HG03520 (cell line): ENCODE measurements at regions not wholly inside any gene's neighbourhood (a gene's known extent, or its start where the extent isn't known, plus 50 kb on each side); places are given as distances from the start of the nearest gene placed in this dataset.

ENCODE experiments used
- ATAC-seq: cut with Tn5 transposase; IDR thresholded peaks from one replicate; pipeline ENCODE4 v1.9.1; 2021; ENCODE audit warnings: mild to moderate bottlenecking, moderate library complexity; ENCODE audit not compliant: unreplicated experiment

DNA sequence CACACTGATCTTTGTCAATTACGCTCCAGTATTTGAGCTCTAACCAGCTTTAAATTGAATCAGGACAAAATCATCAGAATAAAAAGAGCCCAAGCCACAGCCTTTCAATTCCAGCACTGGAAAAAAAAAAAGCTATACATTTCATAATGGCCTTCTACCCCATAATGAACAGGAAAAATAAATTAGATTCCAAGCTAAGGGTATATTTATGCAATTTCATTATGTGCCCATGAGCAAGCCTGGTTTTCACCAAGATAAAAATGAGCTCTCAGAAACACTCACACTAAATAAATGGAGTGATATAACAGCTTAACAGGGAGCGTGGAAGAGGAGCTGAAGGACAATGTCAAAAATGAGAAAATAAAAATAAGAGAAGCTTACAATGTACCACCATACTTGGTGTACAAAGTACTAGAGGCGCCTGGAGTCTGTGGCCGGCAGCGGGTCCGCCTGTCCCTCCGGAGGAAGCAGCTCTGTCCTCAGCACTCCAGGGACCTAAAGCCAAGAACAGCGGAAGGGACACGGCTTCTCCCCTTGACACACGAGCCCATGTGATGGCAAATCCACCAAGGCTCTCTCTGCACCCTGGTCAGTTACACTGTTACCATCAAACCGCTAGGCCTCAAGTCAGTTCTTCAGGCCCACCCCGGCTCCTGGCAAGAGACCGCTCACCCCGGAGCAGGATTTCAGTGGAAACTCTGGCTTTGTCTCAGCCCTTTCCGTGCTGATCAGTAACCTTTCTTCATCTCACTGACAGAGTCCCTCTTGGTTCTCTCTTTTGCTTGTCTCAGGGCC is 69.6 kb downstream of the RBFOX3 start:
- no peak for ATAC-seq

DNA sequence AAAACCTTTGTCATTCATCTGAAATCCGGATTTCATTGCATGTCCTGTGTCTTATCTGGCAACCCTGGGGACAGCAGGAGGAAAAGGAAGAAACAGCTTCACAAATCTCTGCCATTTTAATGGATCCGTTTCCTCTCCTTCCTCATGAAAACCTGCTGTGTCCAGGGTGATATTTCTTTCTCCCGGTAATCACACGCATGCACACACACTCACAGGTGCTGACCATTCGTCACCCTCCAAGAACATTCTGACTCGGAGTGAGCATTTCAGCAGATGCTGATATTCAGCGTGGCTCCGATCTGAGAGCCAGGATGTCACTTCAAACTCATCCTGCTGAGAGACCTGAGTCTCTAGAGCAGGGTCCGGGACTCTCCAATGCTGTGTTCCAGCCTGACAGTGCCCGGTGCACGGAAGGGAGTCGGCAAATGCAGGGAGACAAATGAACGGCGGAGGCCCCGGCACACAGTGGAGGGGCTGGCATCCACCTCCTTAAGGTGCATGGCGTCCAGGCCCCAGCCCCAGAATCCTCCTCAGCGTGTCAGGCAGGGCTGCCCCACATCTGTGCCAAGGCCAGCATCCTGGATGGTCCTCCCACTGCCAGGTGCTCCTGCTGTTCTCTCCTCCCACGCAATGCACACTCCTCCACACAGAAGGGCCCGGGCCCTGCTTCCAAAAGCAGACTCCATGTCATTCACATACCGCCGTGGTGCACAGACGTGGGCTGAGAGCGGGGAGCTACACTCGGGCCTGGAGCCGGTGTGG is 70.7 kb downstream of the RBFOX3 start:
- ATAC-seq = no peak

DNA sequence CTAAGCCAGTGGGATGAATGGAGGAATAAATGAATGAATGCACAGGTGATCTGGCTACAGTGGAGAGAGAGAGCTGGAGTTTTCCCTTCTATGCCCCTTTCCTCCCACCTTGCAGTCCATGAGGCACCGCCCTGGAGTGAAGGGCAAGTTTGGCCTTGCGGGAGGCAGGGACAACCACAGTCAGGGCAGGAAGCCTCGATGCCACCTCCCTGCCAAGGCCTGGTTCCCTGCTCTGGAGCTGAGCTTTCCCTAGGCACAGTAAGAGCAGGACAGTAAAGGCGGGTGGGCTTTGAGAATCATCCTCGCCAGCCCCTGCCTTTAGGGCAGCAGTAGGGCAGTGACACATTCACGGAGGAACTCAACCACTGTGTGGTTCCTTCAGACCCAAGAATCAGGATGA is 72.6 kb downstream of the RBFOX3 start:
- ATAC-seq = no peak

DNA sequence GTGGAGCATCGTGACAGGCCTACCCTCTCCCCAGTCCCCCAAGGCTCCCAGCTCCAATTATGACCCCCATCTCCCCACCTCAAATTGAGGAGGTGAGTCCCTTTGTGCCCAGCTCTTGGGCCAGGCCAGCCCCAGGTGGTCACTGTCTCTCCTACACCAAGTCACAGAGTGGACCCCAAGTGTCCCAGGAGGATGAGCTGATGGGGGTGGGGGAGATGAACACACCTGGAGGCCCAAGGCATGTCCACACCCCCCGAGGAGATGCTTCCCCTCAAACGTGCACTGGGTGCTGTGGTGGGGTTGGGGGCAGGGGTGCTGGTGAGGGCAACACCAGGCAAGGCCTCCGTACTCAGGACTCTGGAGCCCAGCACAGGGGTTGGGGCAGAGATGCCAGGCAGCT is 73.2 kb downstream of the RBFOX3 start:
- ATAC-seq = no peak

- no peak for ATAC-seq
Measured at GRCh38 chr17:79537061-79537460, 73.8 kb downstream of the RBFOX3 start.

DNA sequence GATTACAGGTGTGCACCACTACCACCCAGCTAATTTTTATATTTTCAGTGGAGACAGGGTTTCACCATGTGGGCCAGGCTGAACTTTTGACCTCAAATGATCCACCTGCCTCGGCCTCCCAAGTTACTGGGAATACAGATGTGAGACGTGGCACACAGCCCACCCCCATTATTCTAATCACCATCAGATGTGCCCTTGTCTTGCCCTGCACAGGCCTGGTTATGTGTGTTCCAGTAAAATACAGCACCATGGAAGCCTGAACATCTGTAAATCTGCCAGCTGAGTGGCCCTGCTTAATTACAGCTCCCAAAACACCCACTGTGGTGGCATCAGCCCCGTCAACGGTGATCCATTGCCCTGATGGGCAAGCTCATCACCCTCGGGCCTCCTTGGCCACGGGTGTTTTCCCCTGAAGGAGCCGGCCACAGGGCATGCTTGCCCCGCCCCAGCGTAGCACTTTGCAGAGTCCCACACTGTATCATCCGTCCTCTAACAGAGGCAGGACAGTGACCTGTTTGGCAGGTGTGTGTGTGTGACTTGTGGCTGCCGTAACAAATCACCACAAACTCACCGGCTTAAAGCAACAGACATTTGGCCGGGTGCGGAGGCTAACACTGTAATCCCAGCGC is 74.5 kb downstream of the RBFOX3 start:
- ATAC-seq = no peak

DNA sequence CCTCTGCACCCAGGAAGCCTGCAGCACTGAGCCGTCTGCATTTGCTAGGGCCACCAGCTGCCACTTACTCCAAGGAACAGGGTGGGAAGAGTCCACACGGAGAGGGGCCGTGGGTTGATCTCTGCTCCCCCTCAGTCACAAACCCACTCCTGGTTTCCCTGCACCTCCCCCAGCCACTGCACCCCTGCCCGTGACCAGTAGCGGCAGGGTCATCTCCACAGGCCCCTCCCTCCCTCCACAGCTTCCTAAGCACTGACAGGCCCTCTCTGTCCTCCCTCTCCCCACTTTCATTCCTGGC is 75.2 kb downstream of the RBFOX3 start:
- no peak for ATAC-seq

GRCh38 chr17:79534851-79535727 is 75.8 kb downstream of the RBFOX3 start:
- no peak for ATAC-seq

DNA sequence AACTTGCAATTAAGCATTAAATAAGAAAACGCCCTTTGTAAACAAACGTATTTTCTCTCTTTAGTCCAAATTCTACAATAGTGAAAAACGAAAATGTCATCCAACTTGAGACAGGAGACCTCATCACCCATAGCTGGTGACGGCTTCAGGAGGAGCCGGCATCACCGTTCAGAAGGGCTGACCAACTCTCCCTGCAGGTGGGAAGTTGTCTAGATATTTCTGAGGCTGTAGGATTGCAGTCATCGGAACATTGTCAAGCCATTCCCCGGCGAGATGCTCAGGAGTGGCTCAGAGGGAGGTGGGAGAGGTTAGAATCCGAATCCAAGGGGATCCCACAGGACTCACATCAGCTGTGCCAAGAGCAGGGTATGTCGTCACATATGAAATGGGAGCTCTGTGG is 76.7 kb downstream of the RBFOX3 start:
- no peak for ATAC-seq

DNA sequence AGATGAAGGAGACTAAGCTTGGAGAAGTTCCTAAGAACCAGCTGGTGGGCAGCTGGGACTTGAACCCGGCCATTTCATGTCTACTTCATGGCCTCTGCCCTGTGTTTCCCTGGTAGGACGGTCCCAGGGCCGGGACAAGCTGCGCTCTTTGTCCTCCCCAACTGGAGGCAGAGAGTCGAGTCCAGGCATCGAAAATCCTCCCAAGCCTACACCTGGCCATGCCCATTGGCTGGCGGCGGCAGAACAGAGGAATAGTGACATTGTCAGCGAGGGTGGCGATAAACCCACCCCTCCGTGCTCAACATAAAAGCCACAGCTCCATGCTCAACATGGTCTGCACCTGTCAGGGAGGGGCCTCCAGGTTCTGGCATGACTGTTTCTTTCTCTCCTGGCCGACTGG is 77.7 kb downstream of the RBFOX3 start:
- no peak for ATAC-seq

DNA sequence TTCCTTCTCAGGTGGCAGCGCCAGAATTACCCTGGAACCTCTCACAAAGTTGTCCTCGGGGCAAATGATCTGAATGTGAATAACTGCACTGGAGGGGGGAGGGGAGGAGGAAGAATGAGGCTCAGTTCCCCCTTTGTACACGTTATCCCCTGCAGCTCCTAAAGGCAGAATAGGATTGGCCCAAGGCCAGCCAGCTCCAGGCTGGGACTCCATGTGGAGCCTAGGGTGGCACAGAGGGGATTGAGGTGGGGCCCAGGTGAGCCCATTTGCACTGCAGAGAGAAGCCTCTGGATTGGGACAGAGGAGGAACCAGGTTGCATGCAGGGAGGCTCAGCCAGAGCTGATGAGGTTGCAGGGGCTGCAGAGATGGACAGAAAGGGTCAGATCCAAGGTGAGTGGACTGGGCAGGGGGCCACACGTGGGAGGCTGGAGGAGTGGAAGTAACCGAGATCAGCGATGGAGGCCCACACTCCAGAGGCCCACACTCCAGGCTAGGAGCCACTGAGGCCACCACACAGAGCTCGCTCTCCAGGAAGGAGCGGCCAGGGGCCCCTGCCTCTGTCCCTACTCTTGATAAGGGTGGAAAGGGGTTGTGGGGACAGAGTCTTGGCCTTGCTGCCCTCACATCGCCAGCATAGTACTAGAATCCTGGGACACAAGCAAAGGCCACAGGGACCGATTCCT is 78.6 kb downstream of the RBFOX3 start:
- ATAC-seq = no peak

DNA sequence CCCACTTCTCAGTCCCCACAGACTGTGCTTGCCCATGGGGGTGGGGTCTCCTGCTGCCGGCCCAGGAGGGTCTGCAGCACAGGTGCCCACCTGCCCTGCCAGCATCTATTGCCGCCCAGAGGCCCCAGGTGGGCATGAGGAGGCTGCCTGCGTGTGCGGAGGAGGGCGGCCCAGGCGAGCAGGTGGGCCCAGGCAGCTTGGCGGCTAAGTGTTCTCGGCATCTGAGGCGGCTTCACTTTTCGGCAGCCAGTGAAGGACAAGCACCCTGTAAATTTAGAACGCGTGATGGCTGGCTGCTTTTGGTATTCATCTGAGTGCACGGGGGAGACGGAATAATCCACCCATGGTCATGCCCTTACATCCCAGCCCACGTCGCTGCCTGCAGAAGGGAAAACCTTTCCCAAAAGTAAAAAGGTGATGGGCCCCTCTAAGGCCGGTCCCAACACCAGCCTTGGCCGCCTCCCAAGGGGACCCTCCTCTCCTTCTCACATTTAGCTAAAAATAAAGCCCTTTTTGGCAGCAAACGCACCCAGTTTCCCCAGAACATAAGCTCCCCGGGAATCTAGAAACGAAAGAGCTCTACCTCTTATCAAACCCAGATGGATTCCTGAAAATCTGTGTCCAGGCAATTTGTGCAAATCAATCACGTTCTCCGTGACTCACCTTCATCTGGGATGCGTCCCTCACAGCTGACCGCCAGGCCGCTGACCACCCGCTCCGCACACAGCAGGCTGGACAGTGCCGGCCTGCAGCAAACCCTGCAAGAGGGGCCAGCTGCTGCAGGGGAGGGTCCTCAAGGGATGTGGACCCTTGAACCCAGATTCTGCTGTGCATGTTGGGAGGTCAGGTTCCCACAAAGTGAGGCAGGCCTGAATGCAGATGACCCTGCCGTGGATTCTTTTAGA is 79.4 kb downstream of the RBFOX3 start:
- ATAC-seq = no peak

- ATAC-seq = no peak
Measured at GRCh38 chr17:79530361-79531105, 80.3 kb downstream of the RBFOX3 start.

DNA sequence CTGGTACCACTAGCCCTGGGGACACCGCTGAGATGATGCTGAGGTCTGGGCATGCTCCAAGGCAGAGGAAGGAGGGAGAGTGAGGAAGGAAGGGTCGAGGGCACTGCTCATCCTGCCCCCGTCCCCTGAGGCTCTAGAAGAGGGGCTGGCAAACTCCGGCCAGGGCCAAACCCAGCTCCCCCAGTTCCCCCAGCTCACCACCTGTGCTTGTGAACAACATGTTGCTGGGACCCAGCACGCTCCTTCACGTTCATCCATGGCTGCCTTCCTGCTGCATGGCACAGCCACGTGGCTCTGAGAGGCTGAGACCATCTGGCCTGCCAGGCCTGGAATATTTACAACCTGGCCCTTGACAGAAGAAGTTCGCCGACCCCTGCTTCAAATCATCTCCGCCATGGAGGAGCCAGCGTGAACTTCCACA is 81.2 kb downstream of the RBFOX3 start:
- ATAC-seq = no peak

DNA sequence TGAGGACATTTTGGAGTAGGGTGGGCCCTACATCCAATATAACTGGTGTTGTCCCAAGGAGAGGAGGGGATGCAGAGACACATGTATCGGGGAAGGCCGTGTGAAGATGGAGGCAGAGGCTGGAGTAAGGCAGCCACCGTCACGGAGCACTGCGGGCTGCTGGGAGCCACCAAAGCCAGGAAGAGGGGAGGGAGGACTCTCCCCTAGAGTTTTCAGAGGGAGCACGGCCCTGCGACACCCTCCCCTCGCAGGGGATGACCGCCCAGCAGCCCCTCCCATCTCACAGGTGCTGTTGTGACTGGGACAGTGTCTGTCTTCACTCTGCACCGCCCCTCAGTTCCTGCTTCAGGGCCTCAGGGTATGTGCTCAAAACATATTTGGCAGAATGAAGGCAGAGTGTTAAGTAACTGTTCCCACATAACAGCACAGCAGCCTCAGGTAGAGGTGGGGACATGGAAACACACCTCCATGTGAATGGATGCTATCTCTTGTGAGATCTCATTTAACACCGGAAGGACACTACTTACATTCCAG is 82.2 kb downstream of the RBFOX3 start:
- ATAC-seq = no peak

DNA sequence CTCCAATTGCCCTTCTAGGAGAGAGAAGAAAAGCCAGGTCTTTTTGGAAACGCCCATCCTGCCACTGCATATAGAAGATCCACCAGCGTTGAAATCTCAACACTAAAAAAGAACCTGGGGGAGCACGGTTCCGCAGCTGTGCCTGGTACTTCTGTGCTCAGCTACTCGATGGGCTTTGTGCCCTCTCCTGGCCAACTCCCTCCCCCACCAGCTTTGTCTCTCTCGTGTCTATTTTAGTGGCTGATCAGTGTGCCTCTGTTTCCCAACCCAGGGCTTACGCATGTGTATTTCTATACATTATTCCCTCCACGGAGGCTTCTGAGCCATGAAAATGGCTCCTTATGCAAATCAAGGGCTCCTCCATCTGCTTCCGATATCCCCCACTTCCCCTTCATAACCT is 83.5 kb downstream of the RBFOX3 start:
- ATAC-seq = no peak

- no peak for ATAC-seq
Measured at GRCh38 chr17:79525793-79526677, 84.8 kb downstream of the RBFOX3 start.
